HG03103 (cell line): ENCODE measurements at regions not wholly inside any gene's neighbourhood (a gene's known extent, or its start where the extent isn't known, plus 50 kb on each side); places are given as distances from the start of the nearest gene placed in this dataset.
"Not testable (repeated sequence)": the region's sequence is repeated elsewhere in the genome, so short reads cannot be mapped to it uniquely, and the experiment has no call there.

Experiments used
- ATAC-seq: cut with Tn5 transposase; IDR thresholded peaks from one replicate; pipeline ENCODE4 v1.9.1; 2021; ENCODE audit warnings: low read depth; ENCODE audit not compliant: unreplicated experiment

GRCh38 chrX:139063364-139063763, 351.8 kb upstream of the FGF13 start:
- no peak for ATAC-seq

GRCh38 chrX:139058831-139059495, 347.4 kb upstream of the FGF13 start:
- no peak for ATAC-seq

- no peak for ATAC-seq
These were observed 340.9 kb upstream of the FGF13 start for GRCh38 chrX:139052461-139052860.

GRCh38 chrX:139049465-139049864, 337.9 kb upstream of the FGF13 start:
- no peak for ATAC-seq

- ATAC-seq: no peak
These were observed 333.2 kb upstream of the FGF13 start for GRCh38 chrX:139044680-139045079.

- ATAC-seq: no peak
These were observed 327.5 kb upstream of the FGF13 start for GRCh38 chrX:139039041-139039440.

GRCh38 chrX:139026811-139027210, 315.3 kb upstream of the FGF13 start:
- no peak for ATAC-seq

- no peak for ATAC-seq
These were observed 314.9 kb upstream of the FGF13 start for GRCh38 chrX:139026406-139026805.

GRCh38 chrX:139025816-139026215, 314.3 kb upstream of the FGF13 start:
- ATAC-seq: no peak

GRCh38 chrX:139023531-139023930, 312.0 kb upstream of the FGF13 start:
- no peak for ATAC-seq

- no peak for ATAC-seq
These were observed 309.3 kb upstream of the FGF13 start for GRCh38 chrX:139020801-139021200.

GRCh38 chrX:139018436-139018835, 306.9 kb upstream of the FGF13 start:
- no peak for ATAC-seq

GRCh38 chrX:139015627-139016026, 304.1 kb upstream of the FGF13 start:
- no peak for ATAC-seq

- no peak for ATAC-seq
These were observed 296.7 kb upstream of the FGF13 start for GRCh38 chrX:139008185-139008584.

- not testable (repeated sequence) for ATAC-seq
These were observed 292.5 kb upstream of the FGF13 start for GRCh38 chrX:139003856-139004527.

GRCh38 chrX:139002319-139002718, 290.8 kb upstream of the FGF13 start:
- ATAC-seq: no peak

- ATAC-seq: no peak
These were observed 284.8 kb upstream of the FGF13 start for GRCh38 chrX:138996268-138996667.

GRCh38 chrX:138995458-138995857, 283.9 kb upstream of the FGF13 start:
- ATAC-seq: no peak

GRCh38 chrX:138990425-138990824, 278.9 kb upstream of the FGF13 start:
- not testable (repeated sequence) for ATAC-seq

- ATAC-seq: no peak
These were observed 275.3 kb upstream of the FGF13 start for GRCh38 chrX:138986866-138987265.

- ATAC-seq: no peak
These were observed 274.7 kb upstream of the FGF13 start for GRCh38 chrX:138986235-138986634.

GRCh38 chrX:138982365-138982764, 270.8 kb upstream of the FGF13 start:
- ATAC-seq: no peak
